AG09319 (cell line): ENCODE measurements at regions not wholly inside any gene's neighbourhood (a gene's known extent, or its start where the extent isn't known, plus 50 kb on each side); places are given as distances from the start of the nearest gene placed in this dataset.
"Not testable (repeated sequence)": the region's sequence is repeated elsewhere in the genome, so short reads cannot be mapped to it uniquely, and the experiment has no call there.

Experiments used
- DNase-seq: peaks from one replicate; pipeline ENCODE4 v3.0.0-alpha.2; 2010; ENCODE audit warnings: low read depth; ENCODE audit errors: extremely low read depth
- TF ChIP-seq, protein P1 (sequence below): IDR thresholded peaks from 2 replicates; pipeline ENCODE4 v1.5.1; 2011; ENCODE audit warnings: low read depth, mild to moderate bottlenecking, inconsistent platforms, low read length, moderate library complexity

DNA sequence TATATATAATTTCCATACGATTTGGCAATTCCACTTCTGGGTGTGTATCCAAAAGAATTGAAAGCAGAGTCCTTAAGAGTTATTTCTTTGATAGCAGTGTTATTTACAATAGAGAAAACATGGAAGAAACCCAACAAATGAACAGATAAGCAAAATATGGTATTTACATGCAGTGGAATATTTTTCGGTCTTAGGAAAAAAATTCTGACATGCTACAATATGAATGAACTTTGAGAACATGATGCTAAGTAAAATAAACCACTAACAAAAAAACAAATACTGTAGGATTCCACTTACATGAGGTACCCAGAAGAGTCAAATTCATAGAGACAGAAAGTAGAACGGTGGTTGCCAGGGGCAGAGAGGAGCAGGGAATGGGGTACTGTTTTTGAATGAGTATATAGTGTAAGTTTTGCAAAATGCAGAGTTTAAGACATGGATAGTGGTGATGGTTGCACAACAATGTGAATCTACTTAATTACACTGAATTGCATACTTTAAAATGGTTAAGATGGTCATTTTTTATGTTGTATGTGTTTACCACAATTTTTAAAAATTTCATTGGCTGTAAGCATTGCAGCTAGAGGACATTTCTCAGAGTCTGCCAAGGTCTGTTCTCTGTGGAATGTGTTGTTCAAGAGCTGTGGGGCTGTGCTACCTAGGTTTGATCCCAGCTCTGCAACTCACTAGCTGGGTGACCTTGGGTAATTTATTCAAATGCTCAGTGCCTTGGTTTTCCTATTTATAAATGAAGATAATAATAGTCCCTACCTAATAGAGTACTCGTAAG is 122.1 kb downstream of the MEX3B start:
- TF ChIP-seq, protein P1, sequence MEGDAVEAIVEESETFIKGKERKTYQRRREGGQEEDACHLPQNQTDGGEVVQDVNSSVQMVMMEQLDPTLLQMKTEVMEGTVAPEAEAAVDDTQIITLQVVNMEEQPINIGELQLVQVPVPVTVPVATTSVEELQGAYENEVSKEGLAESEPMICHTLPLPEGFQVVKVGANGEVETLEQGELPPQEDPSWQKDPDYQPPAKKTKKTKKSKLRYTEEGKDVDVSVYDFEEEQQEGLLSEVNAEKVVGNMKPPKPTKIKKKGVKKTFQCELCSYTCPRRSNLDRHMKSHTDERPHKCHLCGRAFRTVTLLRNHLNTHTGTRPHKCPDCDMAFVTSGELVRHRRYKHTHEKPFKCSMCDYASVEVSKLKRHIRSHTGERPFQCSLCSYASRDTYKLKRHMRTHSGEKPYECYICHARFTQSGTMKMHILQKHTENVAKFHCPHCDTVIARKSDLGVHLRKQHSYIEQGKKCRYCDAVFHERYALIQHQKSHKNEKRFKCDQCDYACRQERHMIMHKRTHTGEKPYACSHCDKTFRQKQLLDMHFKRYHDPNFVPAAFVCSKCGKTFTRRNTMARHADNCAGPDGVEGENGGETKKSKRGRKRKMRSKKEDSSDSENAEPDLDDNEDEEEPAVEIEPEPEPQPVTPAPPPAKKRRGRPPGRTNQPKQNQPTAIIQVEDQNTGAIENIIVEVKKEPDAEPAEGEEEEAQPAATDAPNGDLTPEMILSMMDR: no peak
- DNase-seq: no peak

DNA sequence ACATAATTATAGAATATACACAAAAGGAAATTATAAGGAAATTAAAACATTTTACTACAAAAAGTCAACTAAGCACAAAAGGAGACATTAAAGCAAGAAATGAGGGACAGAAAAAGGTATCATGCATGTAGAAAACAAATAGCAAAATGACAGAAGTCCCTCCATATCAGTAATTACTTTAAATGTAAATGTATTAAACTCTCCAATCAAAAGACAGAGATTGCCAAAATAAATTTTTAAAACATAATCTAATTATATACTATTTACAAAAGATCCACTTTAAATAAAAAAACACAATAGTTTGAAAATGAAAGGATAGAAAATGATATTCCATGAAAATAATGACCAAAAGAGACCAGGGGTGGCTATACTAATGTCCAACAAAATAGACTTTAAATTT is 123.7 kb downstream of the MEX3B start:
- TF ChIP-seq, protein P1: no peak
- DNase-seq: no peak

DNA sequence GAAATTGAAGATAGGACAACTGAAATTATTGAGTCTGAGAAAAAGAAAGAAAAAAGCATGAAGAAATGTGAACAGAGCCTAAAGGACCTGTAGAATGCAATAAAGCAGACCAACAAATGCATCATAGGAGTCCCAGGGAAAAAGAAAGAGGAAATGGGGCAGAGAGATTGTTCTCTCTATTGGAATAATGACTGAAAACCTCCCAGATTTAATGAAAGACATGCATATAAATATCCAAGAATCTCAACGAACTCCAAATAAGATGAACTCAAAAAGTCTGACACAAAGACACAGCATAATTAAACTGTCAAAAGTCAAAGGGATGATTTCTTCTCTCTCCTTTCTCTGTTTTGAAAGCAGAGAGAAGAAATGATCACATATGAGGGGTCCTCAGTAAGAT is 124.7 kb downstream of the MEX3B start:
- no peak for DNase-seq
- TF ChIP-seq, protein P1: no peak

DNA sequence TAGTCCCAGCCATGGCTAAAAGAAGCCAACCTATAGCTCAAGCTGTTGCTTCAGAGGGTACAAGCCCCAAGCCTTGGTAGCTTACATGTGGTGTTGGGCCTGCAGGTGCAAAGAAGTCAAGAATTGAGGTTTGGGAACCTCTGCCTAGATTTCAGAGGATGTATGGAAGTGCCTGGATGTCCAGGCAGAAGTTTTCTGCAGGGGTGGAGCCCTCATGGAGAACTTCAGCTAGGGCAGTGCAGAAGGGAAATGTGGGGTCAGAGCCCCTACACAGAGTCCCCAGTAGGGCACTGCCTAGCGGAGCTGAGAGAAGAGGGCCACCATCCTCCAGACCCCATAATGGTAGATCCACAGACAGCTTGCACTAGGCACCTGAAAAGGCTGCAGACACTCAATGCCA is 127.1 kb downstream of the MEX3B start:
- not testable (repeated sequence) for DNase-seq

DNA sequence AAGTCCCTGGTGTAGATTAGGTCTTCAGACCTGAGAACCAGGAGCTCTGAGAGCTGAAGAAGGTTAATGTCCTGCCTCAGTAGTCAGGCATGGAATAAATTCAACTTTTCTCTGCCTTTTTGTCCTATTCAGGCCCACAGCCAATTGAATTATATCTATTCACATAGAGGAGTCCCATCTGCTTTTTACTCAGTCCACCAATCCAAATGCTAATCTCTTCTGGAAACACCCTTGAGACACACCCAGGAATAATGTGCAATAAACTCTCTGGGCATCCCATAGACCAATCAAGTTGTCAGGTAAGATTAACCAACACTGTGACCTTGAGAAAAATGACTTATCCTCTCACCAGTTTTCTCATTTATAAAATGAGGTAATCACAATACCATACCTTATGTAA is 129.4 kb downstream of the MEX3B start:
- DNase-seq: no peak

DNA sequence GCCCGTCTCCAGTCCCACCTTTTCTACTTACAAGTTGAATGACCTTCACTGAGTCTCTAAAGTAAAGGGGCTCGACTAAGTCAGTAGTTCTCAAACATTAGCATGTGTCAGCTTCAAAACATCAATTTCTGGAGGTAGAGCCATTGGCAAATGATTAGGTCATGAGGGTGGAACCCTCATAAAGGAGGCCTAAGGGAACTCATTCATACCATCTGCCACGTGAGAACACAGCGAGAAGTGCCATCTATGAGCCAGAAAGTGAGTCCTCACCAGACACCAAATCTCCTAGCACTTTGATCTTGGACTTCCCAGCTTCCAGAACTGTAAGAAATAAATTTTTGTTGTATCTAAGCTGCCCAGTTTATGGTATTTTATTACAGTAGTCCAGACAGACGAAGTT is 129.8 kb downstream of the MEX3B start:
- TF ChIP-seq, protein P1: no peak
- no peak for DNase-seq

More for the DNA sequence above, 129.4 kb downstream of the MEX3B start:
- TF ChIP-seq, protein P1: no peak

DNA sequence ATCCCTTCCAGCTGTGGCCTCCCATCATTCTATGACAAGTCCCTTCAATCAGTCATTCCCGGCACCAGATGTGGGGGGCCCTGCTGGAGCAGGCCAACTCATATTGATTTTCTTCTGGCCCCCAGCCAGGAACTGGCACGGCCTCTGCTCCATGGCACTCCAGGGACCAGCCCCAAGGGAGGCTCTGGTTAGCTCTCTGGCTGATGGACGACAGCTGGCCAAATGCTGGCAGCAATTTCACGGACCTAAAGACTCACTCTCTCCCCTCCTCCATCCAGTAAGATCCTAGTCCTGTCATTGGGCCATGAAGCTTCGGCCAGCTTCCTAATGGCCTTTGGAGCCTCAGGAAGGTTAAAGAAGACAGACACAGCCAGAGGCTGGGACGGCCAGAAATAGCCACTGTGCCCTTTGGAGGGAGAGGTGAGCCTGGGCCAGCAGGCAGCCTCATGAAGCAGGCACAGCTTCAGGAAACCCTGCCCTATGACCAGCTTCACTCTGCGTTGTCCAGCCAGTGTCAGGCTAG is 131.0 kb downstream of the MEX3B start:
- DNase-seq: no peak

More for the DNA sequence above, 131.0 kb downstream of the MEX3B start:
- TF ChIP-seq, protein P1: no peak
